HL-60 (cell line): ENCODE measurements at regions not wholly inside any gene's neighbourhood (a gene's known extent, or its start where the extent isn't known, plus 50 kb on each side); places are given as distances from the start of the nearest gene placed in this dataset.

Experiments used
- CTCF ChIP-seq: IDR thresholded peaks from one replicate; pipeline ENCODE4 v1.5.1; 2011; ENCODE audit warnings: low read length, control low read depth, inconsistent platforms; ENCODE audit not compliant: insufficient read depth
- GABPA ChIP-seq: IDR thresholded peaks from 2 replicates; pipeline ENCODE4 v1.6.1; 2012; ENCODE audit warnings: low read depth
- POLR2AphosphoS5 ChIP-seq: IDR thresholded peaks from 2 replicates; pipeline ENCODE4 v1.6.1; 2012; ENCODE audit warnings: low read depth
- SPI1 ChIP-seq: IDR thresholded peaks from 2 replicates; pipeline ENCODE4 v1.6.1; 2012; ENCODE audit warnings: low read depth, mild to moderate bottlenecking, borderline replicate concordance
- TF ChIP-seq, protein P1 (sequence below): IDR thresholded peaks from 2 replicates; pipeline ENCODE4 v1.6.1; 2012; ENCODE audit warnings: low read depth; ENCODE audit not compliant: insufficient replicate concordance

- TF ChIP-seq CTCF (no peak), POLR2AphosphoS5 (no peak), GABPA (no peak), SPI1 (no peak)
- TF ChIP-seq, protein P1, sequence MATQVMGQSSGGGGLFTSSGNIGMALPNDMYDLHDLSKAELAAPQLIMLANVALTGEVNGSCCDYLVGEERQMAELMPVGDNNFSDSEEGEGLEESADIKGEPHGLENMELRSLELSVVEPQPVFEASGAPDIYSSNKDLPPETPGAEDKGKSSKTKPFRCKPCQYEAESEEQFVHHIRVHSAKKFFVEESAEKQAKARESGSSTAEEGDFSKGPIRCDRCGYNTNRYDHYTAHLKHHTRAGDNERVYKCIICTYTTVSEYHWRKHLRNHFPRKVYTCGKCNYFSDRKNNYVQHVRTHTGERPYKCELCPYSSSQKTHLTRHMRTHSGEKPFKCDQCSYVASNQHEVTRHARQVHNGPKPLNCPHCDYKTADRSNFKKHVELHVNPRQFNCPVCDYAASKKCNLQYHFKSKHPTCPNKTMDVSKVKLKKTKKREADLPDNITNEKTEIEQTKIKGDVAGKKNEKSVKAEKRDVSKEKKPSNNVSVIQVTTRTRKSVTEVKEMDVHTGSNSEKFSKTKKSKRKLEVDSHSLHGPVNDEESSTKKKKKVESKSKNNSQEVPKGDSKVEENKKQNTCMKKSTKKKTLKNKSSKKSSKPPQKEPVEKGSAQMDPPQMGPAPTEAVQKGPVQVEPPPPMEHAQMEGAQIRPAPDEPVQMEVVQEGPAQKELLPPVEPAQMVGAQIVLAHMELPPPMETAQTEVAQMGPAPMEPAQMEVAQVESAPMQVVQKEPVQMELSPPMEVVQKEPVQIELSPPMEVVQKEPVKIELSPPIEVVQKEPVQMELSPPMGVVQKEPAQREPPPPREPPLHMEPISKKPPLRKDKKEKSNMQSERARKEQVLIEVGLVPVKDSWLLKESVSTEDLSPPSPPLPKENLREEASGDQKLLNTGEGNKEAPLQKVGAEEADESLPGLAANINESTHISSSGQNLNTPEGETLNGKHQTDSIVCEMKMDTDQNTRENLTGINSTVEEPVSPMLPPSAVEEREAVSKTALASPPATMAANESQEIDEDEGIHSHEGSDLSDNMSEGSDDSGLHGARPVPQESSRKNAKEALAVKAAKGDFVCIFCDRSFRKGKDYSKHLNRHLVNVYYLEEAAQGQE: no peak
Measured at GRCh38 chr10:109173121-109173520, 750.2 kb downstream of the XPNPEP1 start.
